BJ (cell line): ENCODE measurements at regions not wholly inside any gene's neighbourhood (a gene's known extent, or its start where the extent isn't known, plus 50 kb on each side); places are given as distances from the start of the nearest gene placed in this dataset.

Experiments used
- CTCF ChIA-PET: fragments of 350-600 bp; formaldehyde crosslinking; extraction: SDS; loops from one replicate; lab custom pipeline; 2021; ENCODE audit warnings: antibody characterized with exemption, inconsistent platforms; lab: Yijun Ruan, JAX
- POLR2A ChIA-PET: fragments of 300-600 bp; sonication (Branson Sonifier 250); formaldehyde crosslinking; extraction: SDS; loops from one replicate; lab custom pipeline; 2021; ENCODE audit warnings: antibody characterized with exemption; lab: Charles Lee
- DNase-seq: peaks from one replicate; pipeline ENCODE4 v3.0.0-alpha.2; 2011; ENCODE audit warnings: low read depth
- H3K27me3 ChIP-seq: 2 replicates; pipeline ENCODE4 v1.6.0; 2011; ENCODE audit warnings: low read length; ENCODE audit not compliant: control insufficient read depth, insufficient read depth
- H3K36me3 ChIP-seq: 2 replicates; pipeline ENCODE4 v1.5.1; 2011; ENCODE audit warnings: low read length; ENCODE audit not compliant: control insufficient read depth, insufficient read depth
- H3K4me3 ChIP-seq: 2 replicates; pipeline ENCODE4 v1.5.1; 2011; ENCODE audit warnings: low read depth, mild to moderate bottlenecking, control low read depth, low read length
- TF ChIP-seq, protein P1 (sequence below): IDR thresholded peaks from 2 replicates; pipeline ENCODE4 v1.5.1; 2011; ENCODE audit warnings: low read depth, mild to moderate bottlenecking, control low read depth, inconsistent platforms, low read length, moderate library complexity; ENCODE audit not compliant: insufficient read depth

DNA sequence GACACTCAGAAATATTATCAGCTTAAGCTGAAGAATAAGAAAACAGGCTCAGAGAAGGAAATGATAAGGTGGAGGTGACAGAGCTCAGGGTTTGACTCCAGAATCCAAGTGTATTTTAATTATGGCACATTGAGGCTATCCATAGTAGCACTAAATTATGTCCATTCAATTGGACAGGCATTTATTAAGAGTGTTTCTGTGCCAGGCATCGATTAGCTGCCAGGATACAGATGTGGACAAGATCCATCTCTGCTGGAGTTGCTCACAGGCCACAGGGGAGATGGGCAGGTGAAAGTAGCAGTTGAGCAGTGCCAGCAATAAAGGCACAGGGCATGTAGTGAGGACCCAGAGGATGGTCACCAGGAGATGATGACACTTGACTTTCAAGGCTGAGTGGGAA lies 592.5 kb downstream of the INSC start:
- ChIA-PET POLR2A (no interaction called here), CTCF (no interaction called here)
- H3K27me3 ChIP-seq = no peaks in the 10 kb centered on the region

DNA sequence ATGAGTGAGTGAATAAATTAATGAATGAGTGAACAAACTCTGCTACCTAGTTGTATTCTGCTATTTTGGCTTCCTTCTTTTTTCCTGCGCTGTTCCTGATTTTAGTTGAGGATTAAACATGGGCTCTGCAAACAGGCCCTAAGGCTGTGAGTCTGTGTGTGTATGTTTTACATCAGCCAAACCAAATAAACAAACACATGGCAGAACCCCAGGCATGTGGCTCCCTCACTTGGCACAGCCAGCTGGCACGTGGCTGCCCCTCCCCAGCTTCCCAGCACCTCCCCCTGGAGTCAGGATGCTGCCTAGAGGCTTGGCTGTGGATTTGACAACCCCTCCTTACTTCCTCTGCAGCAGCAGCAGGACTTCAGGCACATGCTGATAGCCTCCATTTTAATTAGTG lies 593.2 kb downstream of the INSC start:
- CTCF ChIA-PET = no interaction called here
- Histone ChIP-seq H3K27me3 (no peaks in the 10 kb centered on the region), H3K4me3 (no peak overlapping the region), H3K36me3 (no peaks in the 10 kb centered on the region)
- peak; percentile 43 for DNase-seq
- TF ChIP-seq, protein P1, sequence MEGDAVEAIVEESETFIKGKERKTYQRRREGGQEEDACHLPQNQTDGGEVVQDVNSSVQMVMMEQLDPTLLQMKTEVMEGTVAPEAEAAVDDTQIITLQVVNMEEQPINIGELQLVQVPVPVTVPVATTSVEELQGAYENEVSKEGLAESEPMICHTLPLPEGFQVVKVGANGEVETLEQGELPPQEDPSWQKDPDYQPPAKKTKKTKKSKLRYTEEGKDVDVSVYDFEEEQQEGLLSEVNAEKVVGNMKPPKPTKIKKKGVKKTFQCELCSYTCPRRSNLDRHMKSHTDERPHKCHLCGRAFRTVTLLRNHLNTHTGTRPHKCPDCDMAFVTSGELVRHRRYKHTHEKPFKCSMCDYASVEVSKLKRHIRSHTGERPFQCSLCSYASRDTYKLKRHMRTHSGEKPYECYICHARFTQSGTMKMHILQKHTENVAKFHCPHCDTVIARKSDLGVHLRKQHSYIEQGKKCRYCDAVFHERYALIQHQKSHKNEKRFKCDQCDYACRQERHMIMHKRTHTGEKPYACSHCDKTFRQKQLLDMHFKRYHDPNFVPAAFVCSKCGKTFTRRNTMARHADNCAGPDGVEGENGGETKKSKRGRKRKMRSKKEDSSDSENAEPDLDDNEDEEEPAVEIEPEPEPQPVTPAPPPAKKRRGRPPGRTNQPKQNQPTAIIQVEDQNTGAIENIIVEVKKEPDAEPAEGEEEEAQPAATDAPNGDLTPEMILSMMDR = peak; percentile 7; the same call in 1 of the 2 replicates
- POLR2A ChIA-PET = no interaction called here

More for the DNA sequence above, 592.5 kb downstream of the INSC start:
- TF ChIP-seq, protein P1 = no peak
- Histone ChIP-seq H3K36me3 (no peaks in the 10 kb centered on the region), H3K4me3 (no peak overlapping the region)
- no peak for DNase-seq

DNA sequence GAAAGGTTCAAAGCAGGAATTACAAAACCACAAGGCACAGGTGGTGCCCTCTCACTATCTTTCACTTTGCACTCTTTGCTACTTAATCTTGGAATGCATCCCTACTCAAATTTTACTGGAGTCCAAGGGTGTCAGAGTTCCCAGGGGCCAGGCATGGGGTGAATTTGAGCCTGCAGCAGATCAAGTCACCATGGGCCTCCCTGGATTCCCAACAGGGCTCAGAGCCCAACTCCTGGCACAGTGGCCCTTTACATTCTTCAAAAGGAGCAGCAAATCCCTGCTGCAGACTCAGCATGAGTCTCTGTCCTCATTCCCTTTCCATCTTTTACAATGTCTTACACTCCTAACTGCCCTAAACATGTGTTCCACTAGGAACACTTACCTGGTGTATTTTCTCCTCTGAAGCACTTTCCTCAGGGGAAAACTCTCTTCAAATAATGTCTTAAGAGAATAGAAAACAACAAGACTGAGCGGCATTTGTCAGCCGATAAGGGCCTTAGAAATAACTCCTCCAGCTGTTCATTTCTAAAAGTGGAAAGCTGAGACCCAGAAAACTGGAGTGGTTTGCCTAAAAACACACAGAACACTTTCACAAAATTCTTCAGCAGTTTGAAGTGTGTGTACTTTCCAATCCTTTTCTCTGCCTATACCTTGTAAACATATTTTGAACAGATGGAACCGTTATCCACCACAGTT lies 596.0 kb downstream of the INSC start:
- TF ChIP-seq, protein P1 = no peak
- H3K27me3 ChIP-seq = no peaks in the 10 kb centered on the region
- H3K36me3 ChIP-seq = no peaks in the 10 kb centered on the region
- DNase-seq = no peak
- POLR2A ChIA-PET = no interaction called here
- CTCF ChIA-PET = interaction anchor here (0.5 kb wide), 1 partner anchor 292 kb away, joined by 3 read pairs; no protein-coding TSS in a partner anchor
- no peak overlapping the region for H3K4me3 ChIP-seq

DNA sequence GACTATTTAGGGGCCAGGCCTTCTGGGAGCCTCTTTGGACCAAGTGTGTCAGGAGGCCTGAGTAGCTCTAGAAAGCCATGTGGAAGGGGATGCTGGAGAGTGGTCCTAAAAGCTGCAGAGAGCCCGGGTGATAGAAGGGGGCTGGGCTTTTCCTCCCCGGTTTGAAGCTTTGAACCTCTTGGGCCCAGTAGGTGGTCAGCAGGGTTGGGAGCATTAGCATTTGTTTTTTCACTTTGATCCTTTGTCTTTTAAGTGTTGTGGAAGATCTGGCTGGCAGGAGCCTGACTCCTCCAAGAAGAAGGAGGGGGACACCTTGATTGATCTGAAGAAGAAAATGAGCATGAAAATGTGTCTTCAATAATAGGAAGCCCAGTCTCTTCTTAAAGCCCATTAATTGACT lies 596.6 kb downstream of the INSC start:
- ChIA-PET CTCF (no interaction called here), POLR2A (no interaction called here)
- no peak for DNase-seq
- no peaks in the 10 kb centered on the region for H3K27me3 ChIP-seq
- H3K4me3 ChIP-seq = no peak overlapping the region
- no peaks in the 10 kb centered on the region for H3K36me3 ChIP-seq
- TF ChIP-seq, protein P1 = no peak

DNA sequence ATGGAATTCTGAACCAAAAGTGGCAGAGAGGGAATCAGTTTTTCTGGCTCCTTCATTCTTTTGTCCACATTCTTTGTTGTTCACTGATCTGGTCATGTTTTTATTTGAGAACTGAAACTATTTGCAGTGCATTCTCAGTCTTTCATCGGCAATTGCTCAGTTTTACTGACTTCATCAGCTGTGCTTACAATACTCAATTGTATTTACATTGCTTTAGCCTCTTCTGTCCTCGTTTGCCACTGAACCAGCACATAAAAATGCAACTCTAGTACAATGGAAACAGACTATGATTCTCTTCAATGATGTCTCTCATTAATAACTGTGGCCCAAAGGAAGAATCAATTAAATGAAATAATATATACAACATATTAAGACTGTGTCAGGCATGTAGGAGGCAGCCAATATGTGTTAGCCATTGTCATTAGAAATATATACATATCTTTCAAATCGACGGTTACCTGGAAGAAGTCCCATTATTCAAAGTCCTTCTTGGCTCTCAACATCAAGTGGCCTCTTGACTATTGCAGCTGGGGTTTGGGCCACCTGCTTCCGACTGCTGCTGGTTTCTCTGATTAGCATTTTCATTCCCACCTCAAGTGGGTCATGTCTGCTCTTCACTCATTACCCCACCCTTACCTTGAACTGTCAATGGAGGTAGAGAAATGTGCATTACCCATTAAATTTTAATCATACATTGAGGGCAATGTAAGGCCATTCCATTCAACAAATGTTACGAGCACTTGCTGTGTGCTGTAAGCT lies 600.1 kb downstream of the INSC start:
- CTCF ChIA-PET = no interaction called here
- no peaks in the 10 kb centered on the region; the same call in 1 of the 2 replicates for H3K27me3 ChIP-seq
- no peak for DNase-seq
- H3K4me3 ChIP-seq = no peak overlapping the region
- H3K36me3 ChIP-seq = no peaks in the 10 kb centered on the region
- POLR2A ChIA-PET = no interaction called here
- TF ChIP-seq, protein P1 = no peak
